ENCODE measurements at regions not wholly inside any gene's neighbourhood (a gene's known extent, or its start where the extent isn't known, plus 50 kb on each side); places are given as distances from the start of the nearest gene placed in this dataset.
"Not testable (repeated sequence)": the region's sequence is repeated elsewhere in the genome, so short reads cannot be mapped to it uniquely, and the experiment has no call there.

GRCh38 chr20:5492937-5493336, 117.9 kb downstream of the GPCPD1 start:
- no peak for DNase-seq

- no peak for DNase-seq
Measured at GRCh38 chr20:5491455-5491854, 119.4 kb downstream of the GPCPD1 start.

- DNase-seq: no peak
Measured at GRCh38 chr20:5489601-5490000, 121.2 kb downstream of the GPCPD1 start.

- DNase-seq: no peak
Measured at GRCh38 chr20:5488823-5489222, 122.0 kb downstream of the GPCPD1 start.

GRCh38 chr20:5486377-5487054, 124.3 kb downstream of the GPCPD1 start:
- no peak for DNase-seq

GRCh38 chr20:5484926-5485325, 125.9 kb downstream of the GPCPD1 start:
- DNase-seq: no peak

- no peak for DNase-seq
Measured at GRCh38 chr20:5484346-5484745, 126.5 kb downstream of the GPCPD1 start.

GRCh38 chr20:5482791-5483190, 128.0 kb downstream of the GPCPD1 start:
- DNase-seq: no peak

GRCh38 chr20:5481872-5482271, 128.9 kb downstream of the GPCPD1 start:
- no peak for DNase-seq

GRCh38 chr20:5480824-5481600, 129.8 kb downstream of the GPCPD1 start:
- no peak for DNase-seq

GRCh38 chr20:5474646-5475550, 135.9 kb downstream of the GPCPD1 start:
- no peak for DNase-seq

GRCh38 chr20:5471866-5472265, 138.9 kb downstream of the GPCPD1 start:
- DNase-seq: not testable (repeated sequence)

GRCh38 chr20:5471368-5471767, 139.4 kb downstream of the GPCPD1 start:
- no peak for DNase-seq

GRCh38 chr20:5470943-5471342, 139.9 kb downstream of the GPCPD1 start:
- DNase-seq: no peak

- no peak for DNase-seq
Measured at GRCh38 chr20:5470458-5470857, 140.3 kb downstream of the GPCPD1 start.

- DNase-seq: no peak
Measured at GRCh38 chr20:5469111-5469510, 141.7 kb downstream of the GPCPD1 start.

- DNase-seq: no peak
Measured at GRCh38 chr20:5467086-5467485, 143.7 kb downstream of the GPCPD1 start.

GRCh38 chr20:5465604-5465927, 145.2 kb downstream of the GPCPD1 start:
- DNase-seq: no peak

GRCh38 chr20:5464901-5465603, 145.8 kb downstream of the GPCPD1 start:
- DNase-seq: no peak

GRCh38 chr20:5463007-5463686, 146.4 kb upstream of the PROKR2 start:
- no peak for DNase-seq

GRCh38 chr20:5453745-5454144, 137.0 kb upstream of the PROKR2 start:
- not testable (repeated sequence) for DNase-seq

- not testable (repeated sequence) for DNase-seq
Measured at GRCh38 chr20:5453316-5453715, 136.6 kb upstream of the PROKR2 start.
